Smooth muscle cell (in vitro differentiated cells): ENCODE measurements at regions not wholly inside any gene's neighbourhood (a gene's known extent, or its start where the extent isn't known, plus 50 kb on each side); places are given as distances from the start of the nearest gene placed in this dataset.

Experiments used
- DNase-seq: peaks from one replicate; lab custom pipeline; 2025; ENCODE audit not compliant: unreplicated experiment; lab: John Stamatoyannopoulos, UW
- H2AFZ ChIP-seq: fragments of 200-600 bp; sonication (generic); 2 replicates; pipeline ENCODE4 v1.6.0; 2016; ENCODE audit warnings: antibody characterized with exemption, low read depth, mild to moderate bottlenecking
- H3F3A ChIP-seq: fragments of 200-600 bp; sonication (generic); 2 replicates; pipeline ENCODE4 v1.6.0; 2017; ENCODE audit warnings: antibody characterized with exemption, low read depth
- H3K27ac ChIP-seq: fragments of 200-600 bp; sonication (generic); 2 replicates; pipeline ENCODE4 v1.5.1; 2016; ENCODE audit warnings: low read depth, mild to moderate bottlenecking
- H3K27me3 ChIP-seq: fragments of 200-600 bp; sonication (generic); 2 replicates; pipeline ENCODE4 v1.6.1; 2016; ENCODE audit warnings: low read depth, mild to moderate bottlenecking
- H3K36me3 ChIP-seq: fragments of 200-600 bp; sonication (generic); 2 replicates; pipeline ENCODE4 v1.5.1; 2016; ENCODE audit warnings: low read depth
- H3K4me1 ChIP-seq: fragments of 200-600 bp; sonication (generic); 2 replicates; pipeline ENCODE4 v1.5.1; 2016; ENCODE audit warnings: low read depth
- H3K4me2 ChIP-seq: fragments of 200-600 bp; sonication (generic); 2 replicates; pipeline ENCODE4 v1.6.0; 2016; ENCODE audit warnings: mild to moderate bottlenecking
- H3K4me3 ChIP-seq: fragments of 200-600 bp; sonication (generic); 2 replicates; pipeline ENCODE4 v1.5.1; 2016; ENCODE audit warnings: mild to moderate bottlenecking
- H3K79me2 ChIP-seq: fragments of 200-600 bp; sonication (generic); 2 replicates; pipeline ENCODE4 v1.6.0; 2016; ENCODE audit warnings: low read depth, mild to moderate bottlenecking
- H3K9ac ChIP-seq: fragments of 200-600 bp; sonication (generic); 2 replicates; pipeline ENCODE4 v1.6.0; 2016; ENCODE audit warnings: low read depth
- H3K9me3 ChIP-seq: fragments of 200-600 bp; sonication (generic); replicated peaks from 2 replicates; pipeline ENCODE4 v1.5.1; 2016; ENCODE audit warnings: low read depth
- H4K20me1 ChIP-seq: fragments of 200-600 bp; sonication (generic); 2 replicates; pipeline ENCODE4 v1.6.0; 2016; ENCODE audit warnings: low read depth
- WGBS: methylation state at CpG from one replicate; pipeline ENCODE4 v1.1.7; 2016; ENCODE audit warnings: low lambda C conversion rate; 5-methylcytosine and 5-hydroxymethylcytosine counted together
- TF ChIP-seq, protein P1 (sequence below): fragments of 200-600 bp; sonication (generic); IDR thresholded peaks from 2 replicates; pipeline ENCODE4 v1.5.1; 2017; ENCODE audit warnings: borderline replicate concordance, mild to moderate bottlenecking, antibody characterized with exemption; ENCODE audit not compliant: insufficient read depth, poor library complexity, severe bottlenecking

DNA sequence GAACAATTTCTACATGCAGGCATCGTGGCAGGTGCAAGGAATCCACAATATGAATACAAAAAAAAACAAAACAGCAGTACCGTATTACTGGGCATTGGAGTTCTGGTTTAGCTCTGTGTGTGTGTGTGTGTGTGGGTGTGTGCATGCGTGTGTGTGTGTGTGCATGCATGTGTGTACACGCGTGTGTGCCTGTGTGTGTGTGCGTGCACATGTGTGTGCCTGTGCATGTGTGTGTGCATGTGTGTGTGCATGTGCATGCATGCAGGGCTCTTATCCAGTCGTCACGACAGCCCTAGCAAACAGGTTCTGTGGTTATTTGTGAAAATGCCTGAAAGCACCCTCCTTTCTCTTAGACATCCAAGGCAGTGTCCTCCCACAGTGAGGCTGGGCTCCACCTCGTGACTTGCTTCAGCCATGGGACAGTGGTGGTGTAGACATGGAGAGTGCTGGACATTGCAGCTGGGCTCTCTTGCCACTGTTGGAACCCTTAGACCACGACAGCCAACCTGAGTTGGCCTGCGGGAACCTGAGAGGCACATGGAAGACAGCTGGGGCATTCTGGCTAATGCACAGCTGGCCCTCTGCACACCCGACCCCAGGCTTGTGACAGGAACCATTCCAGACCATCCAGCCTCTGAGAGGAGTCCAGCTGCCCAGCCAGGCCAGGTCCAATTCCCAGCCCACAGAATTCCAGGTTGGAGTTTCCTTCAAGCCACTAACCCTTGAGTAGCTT, 173.4 kb upstream of the SHH start:
- no peak overlapping the region for H2AFZ ChIP-seq
- H3K9ac ChIP-seq, result no peak overlapping the region
- H3K9me3 ChIP-seq, result no peaks in the 10 kb centered on the region
- no peak overlapping the region for H3K4me3 ChIP-seq
- H3K27me3 ChIP-seq, result no peaks in the 10 kb centered on the region
- H4K20me1 ChIP-seq, result no peaks in the 10 kb centered on the region
- no peaks in the 10 kb centered on the region for H3K4me1 ChIP-seq
- H3F3A ChIP-seq, result no peaks in the 10 kb centered on the region
- no peak for DNase-seq
- H3K36me3 ChIP-seq, result no peaks in the 10 kb centered on the region
- 86% methylated on average over 12 of the region's 12 CpGs for WGBS
- TF ChIP-seq, protein P1, sequence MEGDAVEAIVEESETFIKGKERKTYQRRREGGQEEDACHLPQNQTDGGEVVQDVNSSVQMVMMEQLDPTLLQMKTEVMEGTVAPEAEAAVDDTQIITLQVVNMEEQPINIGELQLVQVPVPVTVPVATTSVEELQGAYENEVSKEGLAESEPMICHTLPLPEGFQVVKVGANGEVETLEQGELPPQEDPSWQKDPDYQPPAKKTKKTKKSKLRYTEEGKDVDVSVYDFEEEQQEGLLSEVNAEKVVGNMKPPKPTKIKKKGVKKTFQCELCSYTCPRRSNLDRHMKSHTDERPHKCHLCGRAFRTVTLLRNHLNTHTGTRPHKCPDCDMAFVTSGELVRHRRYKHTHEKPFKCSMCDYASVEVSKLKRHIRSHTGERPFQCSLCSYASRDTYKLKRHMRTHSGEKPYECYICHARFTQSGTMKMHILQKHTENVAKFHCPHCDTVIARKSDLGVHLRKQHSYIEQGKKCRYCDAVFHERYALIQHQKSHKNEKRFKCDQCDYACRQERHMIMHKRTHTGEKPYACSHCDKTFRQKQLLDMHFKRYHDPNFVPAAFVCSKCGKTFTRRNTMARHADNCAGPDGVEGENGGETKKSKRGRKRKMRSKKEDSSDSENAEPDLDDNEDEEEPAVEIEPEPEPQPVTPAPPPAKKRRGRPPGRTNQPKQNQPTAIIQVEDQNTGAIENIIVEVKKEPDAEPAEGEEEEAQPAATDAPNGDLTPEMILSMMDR, result no peak
- H3K79me2 ChIP-seq, result no peaks in the 10 kb centered on the region
- H3K27ac ChIP-seq, result no peak overlapping the region
- no peak overlapping the region for H3K4me2 ChIP-seq

DNA sequence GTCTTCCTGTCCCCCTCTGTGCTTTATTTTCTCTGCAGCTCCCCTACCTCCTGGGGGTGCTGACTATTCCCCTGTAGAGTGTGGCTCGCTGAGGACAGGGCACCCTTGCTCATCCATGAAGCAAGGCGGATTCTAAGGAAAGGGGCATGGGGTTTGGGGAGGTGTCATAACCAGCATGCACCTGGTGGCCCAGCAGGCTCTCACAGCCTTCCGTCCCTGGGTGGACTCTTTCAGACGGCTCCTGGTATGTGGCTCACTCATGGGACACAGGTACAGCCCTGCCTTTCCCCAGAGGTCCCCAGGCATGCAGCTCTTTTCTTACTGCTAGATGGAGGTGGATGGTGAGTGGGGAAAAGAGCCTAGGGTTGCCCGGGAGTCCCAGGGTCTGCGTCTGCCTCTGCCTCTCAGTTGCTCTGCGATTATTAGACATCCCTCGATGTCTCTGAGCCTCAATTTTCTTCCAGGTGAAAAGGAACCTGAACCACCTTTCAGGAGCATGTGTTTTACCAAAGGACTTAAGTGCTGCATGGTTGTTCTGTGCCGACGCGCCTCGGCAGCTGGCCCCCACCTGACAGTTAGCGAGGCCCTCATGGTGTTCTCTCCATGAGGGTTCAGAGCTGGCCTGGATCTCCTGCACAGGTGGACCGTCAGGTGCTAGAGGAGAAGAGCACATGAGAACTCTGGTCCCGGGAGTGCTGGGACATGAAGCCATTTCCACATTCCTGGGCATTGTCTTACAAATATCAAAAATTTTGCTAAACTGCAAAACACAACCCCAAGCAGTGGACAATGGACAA, 172.5 kb upstream of the SHH start:
- 90% methylated on average over 15 of the region's 15 CpGs for WGBS
- H3K27ac ChIP-seq, result no peak overlapping the region
- no peaks in the 10 kb centered on the region for H3K79me2 ChIP-seq
- TF ChIP-seq, protein P1, result no peak
- no peaks in the 10 kb centered on the region for H3F3A ChIP-seq
- no peaks in the 10 kb centered on the region for H3K4me1 ChIP-seq
- peaks cover 2% of the 10 kb centered on the region for H3K27me3 ChIP-seq
- H3K9me3 ChIP-seq, result no peaks in the 10 kb centered on the region
- H3K4me3 ChIP-seq, result no peak overlapping the region
- no peak overlapping the region for H2AFZ ChIP-seq
- no peaks in the 10 kb centered on the region for H4K20me1 ChIP-seq
- no peaks in the 10 kb centered on the region for H3K36me3 ChIP-seq
- no peak overlapping the region for H3K4me2 ChIP-seq
- no peak for DNase-seq
- H3K9ac ChIP-seq, result no peak overlapping the region

DNA sequence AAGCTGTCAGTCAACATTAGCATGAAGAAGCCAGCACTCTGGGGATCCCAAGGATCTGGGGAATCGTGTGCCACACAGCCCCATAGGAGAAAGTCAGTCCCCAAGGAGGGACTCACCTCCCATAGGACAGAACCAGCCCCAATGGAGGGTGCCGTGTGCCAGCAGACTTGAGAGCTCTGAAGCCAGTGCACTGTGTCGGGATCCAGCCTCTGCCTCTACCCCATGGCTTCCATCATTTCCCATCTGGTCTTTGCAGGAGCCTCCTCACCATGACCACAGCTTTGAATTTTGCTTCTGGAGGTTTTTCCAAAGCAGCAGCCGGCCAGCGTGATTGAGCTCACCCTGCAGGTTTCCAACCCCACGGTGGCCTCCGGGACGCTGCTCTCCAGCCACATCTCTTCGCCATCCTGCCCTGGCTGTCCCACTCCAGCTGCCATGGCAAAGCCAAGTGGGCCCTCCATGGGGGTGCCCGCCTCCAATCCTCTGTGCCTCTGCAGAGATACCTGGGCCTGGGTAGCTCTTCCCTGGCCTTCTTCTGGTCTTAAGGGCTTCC, 171.8 kb upstream of the SHH start:
- Histone ChIP-seq H4K20me1 (no peaks in the 10 kb centered on the region), H3K27me3 (peaks cover 9% of the 10 kb centered on the region), H3F3A (no peaks in the 10 kb centered on the region), H3K4me1 (no peaks in the 10 kb centered on the region), H3K9me3 (no peaks in the 10 kb centered on the region), H3K9ac (no peak overlapping the region), H2AFZ (no peak overlapping the region), H3K4me3 (no peak overlapping the region), H3K36me3 (no peaks in the 10 kb centered on the region), H3K79me2 (no peaks in the 10 kb centered on the region), H3K4me2 (no peak overlapping the region), H3K27ac (no peak overlapping the region)
- 76% methylated on average over 10 of the region's 10 CpGs for WGBS
- TF ChIP-seq, protein P1, result no peak
- DNase-seq, result no peak
